GM19467 (cell line): ENCODE measurements at regions not wholly inside any gene's neighbourhood (a gene's known extent, or its start where the extent isn't known, plus 50 kb on each side); places are given as distances from the start of the nearest gene placed in this dataset.
"Not testable (repeated sequence)": the region's sequence is repeated elsewhere in the genome, so short reads cannot be mapped to it uniquely, and the experiment has no call there.

Experiments
- ATAC-seq: cut with Tn5 transposase; IDR thresholded peaks from one replicate; pipeline ENCODE4 v1.9.1; 2021; ENCODE audit warnings: mild to moderate bottlenecking, moderate library complexity; ENCODE audit not compliant: unreplicated experiment

DNA sequence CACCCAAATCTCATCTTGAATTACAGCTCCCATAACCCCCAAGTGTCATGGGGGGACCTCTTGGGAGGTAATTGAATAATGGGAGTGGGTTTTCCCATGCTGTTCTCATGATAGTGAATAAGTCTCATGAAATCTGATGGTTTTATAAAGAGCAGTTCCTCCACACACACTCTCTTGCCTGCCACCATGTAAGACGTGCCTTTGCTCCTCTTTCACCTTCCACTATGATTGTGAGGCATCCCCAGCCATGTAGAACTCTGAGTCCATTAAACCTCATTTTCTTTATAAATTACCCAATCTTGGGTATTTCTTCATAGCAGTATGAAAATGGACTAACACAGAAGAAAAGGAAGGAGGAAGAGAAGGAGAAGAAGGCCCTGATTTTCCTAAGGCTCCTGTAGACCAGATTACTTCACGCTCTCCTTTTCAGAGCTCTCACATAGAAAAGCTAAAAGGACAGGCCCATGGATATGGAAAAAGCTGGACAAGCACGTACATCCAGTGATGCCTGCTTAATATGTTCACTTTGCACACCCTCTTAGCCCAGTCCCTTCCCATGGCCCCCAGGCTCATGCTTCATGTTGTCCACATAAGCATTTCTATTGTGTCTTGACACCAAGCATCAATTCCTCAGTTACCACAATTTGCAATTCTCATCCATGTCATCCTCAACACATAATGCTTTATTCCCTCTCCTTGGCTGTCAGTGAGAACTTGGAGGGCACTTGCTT is 354.8 kb downstream of the CD83 start:
- ATAC-seq = no peak

DNA sequence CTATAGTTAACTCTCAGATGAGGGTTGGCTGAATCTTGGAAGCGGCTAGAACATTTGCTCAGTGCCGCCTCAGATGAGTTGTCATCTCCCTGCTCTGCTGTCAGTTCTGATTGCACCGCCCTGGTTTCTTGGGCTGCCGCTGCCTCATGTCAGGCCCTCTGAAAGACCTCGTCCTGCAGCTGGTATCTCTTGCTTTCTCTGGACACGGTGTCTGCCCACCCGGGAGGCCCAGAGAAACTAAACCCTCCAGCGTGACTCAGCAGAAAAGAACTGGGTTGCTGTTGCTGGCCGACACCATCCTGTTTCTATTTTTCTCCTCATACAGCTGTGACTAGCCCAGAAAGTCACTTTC is 355.4 kb downstream of the CD83 start:
- ATAC-seq = no peak

DNA sequence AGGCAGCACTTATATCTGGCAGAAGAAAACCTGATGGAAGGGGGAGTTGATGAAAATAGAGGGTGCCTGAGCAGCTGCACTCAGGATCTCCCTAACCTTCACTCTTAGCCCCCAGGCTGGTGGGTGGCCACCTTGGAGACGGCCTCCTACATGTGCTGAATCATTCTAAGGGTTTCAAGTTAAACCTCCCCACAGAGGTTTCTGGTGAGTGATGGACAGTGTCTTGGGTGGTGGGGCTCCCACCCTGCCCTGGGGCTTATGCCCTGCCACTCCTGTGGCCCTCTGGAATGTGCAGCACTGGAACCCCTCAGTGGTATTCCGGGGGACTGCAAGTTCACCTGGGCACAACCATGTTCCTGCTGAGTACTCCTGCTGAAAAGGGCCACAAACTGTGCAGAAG is 357.2 kb downstream of the CD83 start:
- ATAC-seq = no peak

DNA sequence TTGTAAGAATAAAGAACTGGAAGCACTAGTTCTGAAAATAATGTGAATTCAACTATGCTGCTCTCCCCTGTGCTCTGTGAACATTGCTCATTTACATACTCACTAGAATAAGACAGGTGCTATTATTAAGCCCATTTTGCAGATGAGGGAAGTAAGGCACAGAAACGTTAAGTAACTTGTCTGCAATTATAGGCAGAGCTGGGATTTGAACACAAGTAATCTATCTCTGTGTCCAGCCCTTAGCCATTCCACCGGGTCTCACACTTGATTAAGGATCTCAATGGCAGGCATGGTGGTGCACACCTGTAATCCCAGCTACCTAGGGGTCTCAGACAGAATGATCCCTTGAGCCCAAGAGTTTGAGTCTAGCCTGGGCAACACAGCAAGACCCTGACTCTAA is 357.7 kb downstream of the CD83 start:
- ATAC-seq = no peak

DNA sequence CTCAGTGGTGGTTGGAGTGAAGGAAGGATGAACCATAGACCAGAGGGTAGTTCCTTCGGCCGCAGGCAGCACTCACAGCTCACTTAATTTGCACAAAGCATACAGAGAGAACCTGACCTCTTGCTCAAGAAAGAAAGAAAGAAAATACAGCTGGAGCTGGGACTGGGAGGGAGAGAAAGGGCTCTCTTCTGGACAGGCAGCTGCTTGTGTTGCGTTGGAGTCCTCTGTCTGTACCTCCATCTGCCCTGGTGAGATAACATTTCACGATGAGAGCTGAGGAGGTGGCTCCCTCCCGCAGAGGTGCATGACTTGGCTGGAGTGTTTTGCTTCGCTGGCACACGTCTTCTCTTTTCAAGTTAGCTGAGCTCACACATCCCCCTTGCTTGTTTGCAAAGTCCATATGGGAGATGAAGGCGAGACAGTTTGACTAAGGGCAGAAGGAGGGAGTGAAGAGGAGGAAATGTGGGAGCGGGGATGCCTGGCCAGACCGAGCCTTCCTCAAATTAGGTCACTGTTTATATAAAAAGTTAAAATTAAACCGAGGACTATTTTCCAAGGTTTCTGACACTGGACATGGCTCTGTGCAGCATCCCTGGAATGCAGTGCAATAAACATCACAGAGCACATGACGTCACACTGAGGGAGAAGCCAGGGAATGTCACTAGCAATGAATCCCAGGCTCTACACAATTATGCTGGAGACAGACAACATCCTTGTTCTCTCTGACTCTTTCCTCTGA is 359.4 kb downstream of the CD83 start:
- ATAC-seq = no peak

DNA sequence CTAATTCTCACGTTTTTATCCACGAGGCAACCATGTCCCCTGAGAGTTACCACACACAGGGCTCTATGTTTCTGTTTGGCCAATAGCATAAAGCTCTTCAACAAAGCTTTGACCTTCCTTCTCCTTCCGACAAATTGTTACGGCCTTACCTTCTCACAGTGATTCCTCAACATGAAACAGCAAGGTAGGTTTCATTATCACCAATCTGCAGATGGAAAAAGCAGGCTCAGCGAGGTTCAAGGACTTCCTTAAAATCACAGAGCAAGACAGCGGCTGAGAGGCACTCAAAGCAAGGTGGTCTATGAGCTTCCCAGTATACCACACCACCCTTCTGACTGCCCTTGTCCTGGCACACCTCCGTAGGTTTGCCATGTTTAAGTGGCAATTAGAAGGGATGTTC is 360.0 kb downstream of the CD83 start:
- ATAC-seq = no peak

DNA sequence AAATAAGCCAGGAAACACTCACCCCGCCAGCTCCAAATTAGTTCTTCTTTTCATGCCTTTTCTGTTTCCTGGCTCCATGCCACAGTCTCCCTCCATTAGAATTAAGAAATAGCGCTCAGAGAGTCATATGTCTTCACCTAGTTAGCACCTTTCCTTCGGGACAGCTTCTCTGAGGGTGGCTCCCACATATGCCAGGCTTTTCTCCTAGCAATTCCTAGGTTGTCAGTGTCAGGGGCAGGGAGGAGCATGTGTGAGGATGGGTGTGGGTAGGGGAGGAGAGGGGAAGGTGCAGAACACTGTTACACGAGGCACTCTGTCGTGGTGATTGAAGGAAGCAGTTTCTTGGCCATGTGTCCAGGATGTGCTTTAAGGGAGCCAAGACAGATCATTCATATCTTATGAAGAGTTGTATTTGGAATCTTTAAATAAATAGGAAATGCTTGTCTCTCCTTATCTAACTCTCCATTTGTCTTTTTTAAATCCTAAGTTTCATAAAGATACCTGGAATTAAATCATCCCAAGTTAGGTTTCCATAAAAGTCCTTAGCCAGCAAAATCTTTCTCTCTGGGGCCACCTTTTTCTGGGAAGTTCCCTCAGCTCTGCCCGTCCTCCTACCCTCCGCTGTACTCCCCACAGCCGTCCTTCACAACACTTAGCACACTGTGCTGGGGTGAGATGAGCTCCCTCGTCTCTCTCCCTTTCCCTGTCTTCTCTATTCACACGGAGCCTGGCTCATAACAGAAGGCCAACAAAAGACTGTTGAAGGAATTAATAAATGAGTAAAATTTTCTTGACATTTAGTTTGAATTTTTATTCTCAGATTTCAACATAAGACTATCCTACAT is 361.0 kb downstream of the CD83 start:
- no peak for ATAC-seq

DNA sequence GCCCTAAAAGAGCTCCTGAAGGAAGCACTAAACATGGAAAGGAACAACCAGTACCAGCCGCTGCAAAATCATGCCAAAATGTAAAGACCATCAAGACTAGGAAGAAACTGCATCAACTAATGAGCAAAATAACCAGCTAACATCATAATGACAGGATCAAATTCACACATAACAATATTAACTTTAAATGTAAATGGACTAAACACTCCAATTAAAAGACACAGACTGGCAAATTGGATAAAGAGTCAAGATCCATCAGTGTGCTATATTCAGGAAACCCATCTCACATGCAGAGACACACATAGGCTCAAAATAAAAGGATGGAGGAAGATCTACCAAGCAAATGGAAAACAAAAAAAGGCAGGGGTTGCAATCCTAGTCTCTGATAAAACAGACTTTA is 364.4 kb downstream of the CD83 start:
- ATAC-seq = not testable (repeated sequence)

DNA sequence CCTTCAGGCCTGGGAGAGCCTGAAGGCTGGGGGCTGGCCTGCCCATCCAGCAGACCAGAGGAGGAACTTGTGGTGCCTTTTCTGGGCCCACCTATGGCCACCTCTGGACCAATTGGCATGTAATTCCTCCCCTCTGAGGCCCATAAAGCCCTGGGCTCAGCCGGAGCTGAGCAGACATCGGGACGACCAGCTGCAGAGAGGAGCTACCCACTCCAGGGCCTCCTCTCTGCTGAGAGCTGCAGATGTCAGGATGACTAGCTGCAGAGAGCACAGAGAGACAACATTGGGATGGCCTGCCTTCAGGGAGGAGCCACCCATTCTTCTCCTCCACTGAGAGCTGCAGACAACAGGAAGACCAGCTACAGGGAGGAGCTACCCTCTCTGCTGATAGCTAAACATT is 370.1 kb downstream of the CD83 start:
- no peak for ATAC-seq

DNA sequence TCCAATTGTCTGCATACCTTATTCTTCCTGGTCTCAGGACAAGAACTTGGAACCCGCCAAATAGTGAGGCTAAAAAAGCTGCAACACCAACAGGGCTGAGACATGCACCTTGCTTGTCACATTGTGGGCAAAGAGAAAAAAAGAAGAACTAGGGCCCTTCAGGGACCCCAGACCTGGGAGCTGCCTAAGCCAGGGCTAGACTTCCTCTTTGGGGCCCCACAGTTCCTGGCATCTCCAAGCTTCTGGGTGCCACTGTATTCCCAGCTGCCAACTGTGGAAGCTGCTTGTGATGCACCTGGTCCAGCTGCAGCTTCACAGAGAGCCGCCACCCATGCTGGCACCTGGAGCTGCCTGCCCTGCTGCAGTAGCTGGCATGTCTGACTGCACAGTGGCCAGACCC is 370.6 kb downstream of the CD83 start:
- ATAC-seq = no peak

DNA sequence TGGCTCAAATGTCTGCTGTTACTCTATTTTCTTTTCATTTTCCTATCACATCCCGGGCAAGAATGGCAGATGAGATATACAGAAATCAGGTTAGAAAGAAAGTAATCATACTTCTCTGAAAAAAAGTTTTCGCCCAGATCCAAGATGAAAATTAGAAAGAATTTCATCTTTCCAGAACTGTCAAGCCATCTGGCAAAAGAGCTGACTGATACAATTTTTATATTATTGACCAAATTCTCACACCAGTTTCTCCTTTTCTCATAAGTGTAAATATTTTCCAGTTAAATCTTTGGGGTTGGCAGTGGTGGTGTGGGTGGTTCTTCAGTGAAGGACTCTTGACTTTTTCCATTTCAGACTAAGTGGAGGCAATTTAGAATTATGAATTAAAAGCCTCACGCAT is 371.9 kb downstream of the CD83 start:
- no peak for ATAC-seq

DNA sequence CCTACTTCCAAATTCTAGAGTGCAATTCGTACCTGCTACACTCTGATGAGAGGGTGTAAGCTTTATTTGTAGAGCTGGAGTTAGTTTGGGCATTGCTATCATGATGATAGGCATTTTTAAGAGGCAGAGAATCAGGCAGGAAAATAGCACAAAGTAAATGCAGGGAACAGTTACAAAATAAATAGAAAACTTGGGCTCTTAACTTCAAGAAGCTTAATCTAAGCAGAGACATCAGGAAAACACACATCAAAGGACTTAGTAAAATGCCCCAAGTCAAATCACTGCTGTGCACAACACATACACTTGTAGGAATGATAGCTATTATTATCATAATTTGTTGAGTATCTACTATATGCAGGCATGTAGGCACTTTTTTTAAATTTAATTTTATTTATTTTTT is 381.2 kb downstream of the CD83 start:
- ATAC-seq = no peak

DNA sequence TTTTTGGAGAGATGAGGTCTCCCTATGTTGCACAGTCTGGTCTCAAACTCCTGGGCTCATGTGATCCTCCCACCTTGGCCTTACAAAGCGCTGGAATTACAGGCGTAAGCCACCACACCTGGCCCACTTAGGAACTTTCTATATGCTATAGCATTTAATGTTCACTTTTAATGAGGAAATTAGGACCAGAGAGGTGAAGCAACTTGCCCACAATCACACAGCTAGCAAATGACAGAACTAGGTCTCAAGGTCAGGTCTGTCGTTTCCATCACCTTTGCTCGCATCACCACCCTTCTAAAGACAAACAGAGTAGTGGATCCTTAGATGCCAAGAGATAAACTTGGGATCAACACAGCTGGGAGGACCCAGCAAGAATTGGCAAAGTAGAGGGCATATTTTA is 381.7 kb downstream of the CD83 start:
- ATAC-seq = no peak

DNA sequence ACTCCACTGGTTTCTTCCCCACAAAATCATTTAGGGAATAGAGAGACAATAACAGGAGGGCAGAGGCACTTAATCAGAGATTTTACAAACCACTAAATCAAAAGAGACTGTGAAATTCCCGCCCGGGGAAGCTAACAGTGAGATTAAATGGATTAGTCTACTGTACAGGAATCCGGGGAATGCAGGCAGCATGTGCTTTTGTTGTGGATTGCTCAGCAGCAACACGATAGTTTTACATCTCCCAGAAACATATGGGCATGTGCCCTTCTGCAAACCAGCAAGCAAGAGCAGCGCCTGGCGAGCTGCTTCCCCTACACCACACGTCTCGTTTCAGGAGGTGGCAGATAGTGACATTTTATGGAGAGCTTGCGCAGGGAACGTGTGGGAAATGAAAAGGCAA is 382.3 kb downstream of the CD83 start:
- ATAC-seq = no peak

DNA sequence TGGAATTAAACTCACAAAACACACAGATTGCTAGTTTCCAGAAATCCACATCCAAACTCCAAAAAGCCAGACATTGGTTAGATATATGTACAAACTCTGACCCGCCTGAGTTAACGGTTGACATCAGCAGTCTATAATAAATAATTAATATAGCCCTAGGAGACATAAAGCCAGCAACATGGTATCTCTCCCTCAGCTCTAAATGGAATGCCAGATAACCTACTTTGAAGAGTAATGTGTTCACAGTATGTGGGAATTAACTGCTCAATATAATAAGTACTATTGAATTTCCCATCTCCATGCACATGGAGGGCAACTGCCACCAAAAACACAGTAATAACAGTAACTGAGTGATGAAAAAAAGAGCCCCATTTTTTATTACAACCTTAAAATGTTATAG is 383.2 kb downstream of the CD83 start:
- ATAC-seq = no peak

DNA sequence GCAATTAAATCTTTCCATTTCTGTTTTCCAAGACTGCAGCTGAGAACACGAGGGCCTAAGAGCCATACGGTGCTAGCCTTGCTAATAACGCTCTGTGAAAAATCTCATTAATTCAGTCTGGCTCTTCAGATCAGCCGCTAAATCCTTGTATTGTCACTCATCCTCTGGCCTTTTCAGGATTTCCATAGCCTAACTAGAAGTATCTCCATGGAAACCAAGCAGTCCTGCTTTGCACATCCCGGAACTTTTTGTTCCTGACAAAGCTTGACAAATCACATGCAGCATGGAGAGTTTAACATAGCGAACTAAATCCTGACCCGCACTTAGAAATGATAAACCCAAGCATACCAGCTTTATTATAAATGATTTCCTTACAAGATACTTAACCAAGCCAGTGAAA is 383.7 kb downstream of the CD83 start:
- no peak for ATAC-seq

DNA sequence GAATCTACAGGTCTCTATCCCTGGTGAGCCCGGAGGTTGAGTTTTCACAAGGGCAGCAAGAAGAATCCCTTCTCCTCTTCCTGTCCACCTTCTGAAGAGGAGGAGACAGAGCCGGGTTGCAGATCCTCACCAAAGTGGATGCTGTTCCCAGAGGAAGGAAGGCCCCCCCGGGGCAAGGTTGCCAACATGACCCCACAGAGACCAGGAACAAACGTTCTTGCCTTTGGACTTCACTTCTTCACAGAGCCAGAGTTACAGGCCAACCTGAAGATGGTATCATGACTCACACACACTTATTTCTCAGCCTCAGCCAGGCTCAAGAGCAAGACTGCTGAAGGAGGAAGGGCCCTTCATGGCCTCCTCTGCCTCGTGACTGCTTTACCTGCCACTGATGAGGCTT is 384.3 kb downstream of the CD83 start:
- no peak for ATAC-seq

DNA sequence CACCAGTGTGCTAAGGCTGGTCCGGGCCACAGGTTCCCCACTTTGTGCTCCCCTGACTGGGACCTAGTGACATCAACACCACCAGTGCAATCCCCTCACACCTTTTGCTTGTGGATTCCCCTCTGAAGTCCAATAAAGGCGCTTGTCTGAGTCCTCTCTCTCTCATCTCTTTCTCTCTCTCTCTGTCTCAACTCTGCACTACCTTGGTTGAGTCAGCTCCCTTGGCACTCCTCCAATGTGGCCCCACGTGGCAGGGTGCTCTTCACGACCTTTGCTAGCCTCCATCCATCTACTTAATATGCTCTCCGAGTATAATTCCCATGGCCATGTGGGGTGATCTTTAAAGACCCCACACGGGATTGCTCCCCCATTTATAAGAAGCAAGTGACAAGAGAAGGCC is 385.0 kb downstream of the CD83 start:
- ATAC-seq = no peak

DNA sequence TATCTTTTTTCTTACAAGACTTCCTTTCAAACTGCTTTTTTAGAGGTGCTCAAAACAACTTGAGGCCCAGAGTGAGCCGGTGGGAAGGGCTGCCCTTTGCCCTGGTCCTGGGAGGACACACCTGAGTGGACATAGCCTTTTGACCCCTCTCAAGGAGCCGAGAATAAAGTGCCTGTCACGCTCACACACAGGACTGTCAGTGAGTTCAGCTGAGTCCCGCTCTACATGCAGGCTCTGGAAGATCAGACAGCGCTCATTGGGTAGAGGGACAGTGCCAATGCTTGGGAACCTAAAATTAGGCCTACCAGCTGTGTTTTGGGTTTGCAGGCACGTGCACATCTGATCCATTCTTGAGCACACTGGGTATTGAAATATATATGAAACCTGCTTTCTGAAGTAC is 387.8 kb downstream of the CD83 start:
- no peak for ATAC-seq

DNA sequence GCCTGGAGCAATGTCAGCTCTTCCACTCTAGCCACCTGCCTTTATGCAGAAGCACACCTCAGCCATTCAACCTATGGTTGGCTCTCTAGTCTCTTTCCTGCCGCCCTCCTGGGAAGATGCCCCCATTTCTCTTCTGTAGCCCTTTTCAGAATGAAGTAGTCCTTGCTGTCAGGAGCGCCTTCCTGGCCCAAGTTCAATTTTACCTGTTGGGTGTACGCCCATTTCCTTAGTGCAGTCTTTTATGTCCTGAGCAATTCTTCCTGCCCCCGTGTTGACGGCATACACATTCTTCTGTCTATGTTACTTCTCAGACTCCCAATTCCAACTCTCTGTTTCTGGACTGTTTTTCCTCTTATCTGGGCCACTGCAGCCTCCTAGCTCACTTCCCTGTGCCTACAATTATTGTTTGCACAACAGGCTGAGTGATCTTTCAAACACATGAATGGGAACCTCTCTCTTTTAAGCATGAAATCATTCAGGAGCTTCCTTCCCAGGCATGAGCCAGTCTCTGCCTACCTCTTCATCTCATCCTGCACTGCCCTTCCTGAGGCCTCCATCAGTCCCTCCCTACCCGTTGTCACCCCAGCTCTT is 389.2 kb downstream of the CD83 start:
- ATAC-seq = no peak

DNA sequence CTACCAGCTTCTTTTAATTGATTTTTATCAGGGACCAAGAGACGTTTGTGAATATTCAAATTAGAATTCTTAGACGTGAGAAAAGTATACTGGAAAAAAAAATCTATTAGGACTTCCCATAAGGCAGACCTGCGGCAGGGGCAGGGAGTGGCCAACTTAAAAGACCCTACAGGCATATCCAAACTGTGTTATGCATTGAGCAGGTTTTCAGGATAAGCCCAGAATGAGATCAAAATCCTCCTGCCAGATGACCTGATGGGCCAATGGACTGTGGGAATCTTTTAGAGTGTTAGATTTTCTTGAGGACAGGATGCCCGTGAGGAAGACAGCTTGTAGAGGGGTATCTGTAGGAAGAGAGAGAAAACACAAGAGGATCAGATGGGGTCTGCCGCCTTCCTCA is 391.5 kb downstream of the CD83 start:
- ATAC-seq = no peak

DNA sequence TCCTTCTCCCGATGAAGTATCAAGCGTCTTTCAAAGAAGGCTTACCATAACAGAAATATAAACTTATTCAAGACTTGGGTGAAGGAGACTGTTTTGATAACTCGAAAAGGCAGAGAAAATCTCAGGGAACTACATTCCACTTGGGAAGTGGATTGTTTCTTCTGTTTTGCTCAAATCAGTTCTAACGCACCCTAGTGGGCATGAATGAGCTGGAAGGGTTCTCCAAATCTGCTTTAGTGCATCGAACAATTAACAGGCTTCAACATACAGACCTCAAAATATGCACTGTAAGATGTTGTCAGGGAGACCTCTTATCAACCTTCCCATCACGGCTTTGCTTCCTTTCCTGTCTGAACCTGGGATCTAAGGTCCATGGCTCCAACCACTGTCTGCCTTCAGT is 392.5 kb downstream of the CD83 start:
- ATAC-seq = no peak
